B cell (primary cell): ENCODE measurements at regions not wholly inside any gene's neighbourhood (a gene's known extent, or its start where the extent isn't known, plus 50 kb on each side); places are given as distances from the start of the nearest gene placed in this dataset.

Source experiments
- ATAC-seq: fragments of 200-7000 bp; cut with Tn5 transposase; one replicate; pipeline ENCODE4 v1.10.0; 2021; ENCODE audit warnings: low read depth, mild to moderate bottlenecking, moderate number of reproducible peaks, moderate library complexity
- CTCF ChIA-PET: fragments of 350-600 bp; sonication (Branson Sonifier 250); formaldehyde crosslinking; loops from one replicate; lab custom pipeline; 2021; ENCODE audit warnings: antibody characterized with exemption, inconsistent platforms; lab: Charles Lee
- POLR2A ChIA-PET: fragments of 350-600 bp; sonication (Branson Sonifier 250); formaldehyde crosslinking; loops from one replicate; lab custom pipeline; 2021; ENCODE audit warnings: antibody characterized with exemption; lab: Charles Lee
- DNase-seq: peaks from one replicate; pipeline ENCODE4 v3.0.0; 2013
- H2AFZ ChIP-seq: 2 replicates; pipeline ENCODE4 v1.6.1; 2012; ENCODE audit warnings: mild to moderate bottlenecking, low read depth, low read length; ENCODE audit not compliant: insufficient read depth, poor library complexity, severe bottlenecking
- H3K27ac ChIP-seq, 2 donors: 1 replicate in 1 of 2; 2 replicates in 1 of 2; pipeline ENCODE4 v1.5.1; 2012 to 2013; ENCODE audit warnings: low read length in 2 of 2, mild to moderate bottlenecking in 2 of 2, moderate library complexity in 1 of 2
- H3K27me3 ChIP-seq, 4 experiments: fragments of 200-600 bp in 1 of 4; sonication (generic) in 1 of 4; replicated peaks in 1 of 4; 1 replicate in 2 of 4; 2 replicates in 2 of 4; pipeline versions ENCODE4 v1.6.1 to v1.7.0; 2013 to 2016; ENCODE audit warnings: low read length in 3 of 4, mild to moderate bottlenecking in 2 of 4, mixed read lengths in 1 of 4, moderate library complexity in 1 of 4; ENCODE audit not compliant: insufficient read depth in 4 of 4, control insufficient read depth in 3 of 4; ENCODE audit errors: control extremely low read depth in 1 of 4
- H3K36me3 ChIP-seq, 2 experiments: replicated peaks in 1 of 2; 1 replicate in 1 of 2; 2 replicates in 1 of 2; pipeline versions ENCODE4 v1.6.1 to v1.7.1; 2013; ENCODE audit warnings: low read length in 1 of 2; ENCODE audit not compliant: insufficient read depth in 2 of 2, control insufficient read depth in 1 of 2; ENCODE audit errors: control extremely low read depth in 1 of 2, extremely low read depth in 1 of 2
- H3K4me1 ChIP-seq, 2 donors: fragments of 200-600 bp in 1 of 2; sonication (generic) in 1 of 2; 1 replicate in 1 of 2; 2 replicates in 1 of 2; pipeline versions ENCODE4 v1.5.1 to v1.6.1; 2013 to 2017; ENCODE audit warnings: low read length in 2 of 2; ENCODE audit not compliant: control insufficient read depth in 2 of 2, insufficient read depth in 2 of 2
- H3K4me2 ChIP-seq: replicated peaks from 2 replicates; pipeline ENCODE3; 2012; ENCODE audit warnings: mild to moderate bottlenecking, low read depth, low read length; ENCODE audit not compliant: poor library complexity, severe bottlenecking
- H3K4me3 ChIP-seq, 5 experiments: fragments of 200-600 bp in 1 of 5; sonication (generic) in 1 of 5; 1 replicate in 3 of 5; 2 replicates in 2 of 5; pipeline versions ENCODE4 v1.5.1 to v1.7.0; 2011 to 2016; ENCODE audit warnings: low read length in 4 of 5, mild to moderate bottlenecking in 4 of 5, low read depth in 2 of 5, control low read depth in 1 of 5, moderate library complexity in 1 of 5; ENCODE audit not compliant: insufficient read depth in 1 of 5; ENCODE audit errors: control extremely low read depth in 1 of 5, extremely low read depth in 1 of 5
- H3K79me2 ChIP-seq: fragments of 200-600 bp; sonication (generic); one replicate; pipeline ENCODE4 v1.6.0; 2016; ENCODE audit warnings: low read length; ENCODE audit not compliant: control insufficient read depth, insufficient read depth
- H3K9ac ChIP-seq: fragments of 200-600 bp; sonication (generic); 2 replicates; pipeline ENCODE4 v1.6.1; 2017; ENCODE audit warnings: mild to moderate bottlenecking, low read length, moderate library complexity
- H3K9me3 ChIP-seq, 3 donors: one replicate each; pipeline versions ENCODE4 v1.6.1 to v1.7.1; 2013; ENCODE audit warnings: low read length in 2 of 3; ENCODE audit not compliant: control insufficient read depth in 2 of 3, insufficient read depth in 1 of 3; ENCODE audit errors: control extremely low read depth in 1 of 3
- H4K20me1 ChIP-seq: 2 replicates; pipeline ENCODE4 v1.6.0; 2012; ENCODE audit warnings: mild to moderate bottlenecking, low read length; ENCODE audit not compliant: insufficient read depth, control insufficient read depth, poor library complexity, severe bottlenecking
- H3K27ac Mint-ChIP-seq: one replicate; pipeline ENCODE4 v1.8.0; 2021; ENCODE audit warnings: mixed read lengths
- H3K27me3 Mint-ChIP-seq: one replicate; pipeline ENCODE4 v1.8.0; 2021; ENCODE audit warnings: mixed read lengths
- H3K4me1 Mint-ChIP-seq: one replicate; pipeline ENCODE4 v1.8.0; 2021; ENCODE audit warnings: mixed read lengths
- H3K4me3 Mint-ChIP-seq: one replicate; pipeline ENCODE4 v1.8.0; 2021; ENCODE audit warnings: mixed read lengths
- H3K9me3 Mint-ChIP-seq: one replicate; pipeline ENCODE4 v1.8.0; 2022; ENCODE audit warnings: mixed read lengths; ENCODE audit not compliant: insufficient read depth
- CTCF ChIP-seq: fragments of 200-600 bp; IDR thresholded peaks from one replicate; pipeline ENCODE4 v1.8.0; 2022; ENCODE audit warnings: antibody characterized with exemption, mild to moderate bottlenecking
- EZH2 ChIP-seq: IDR thresholded peaks from 2 replicates; pipeline ENCODE4 v1.6.1; 2012; ENCODE audit warnings: borderline replicate concordance, low read depth, mild to moderate bottlenecking, moderate library complexity, low read length; ENCODE audit not compliant: insufficient read depth, poor library complexity, severe bottlenecking
- WGBS: methylation state at CpG from one replicate; pipeline ENCODE4 v1.1.5; 2013; ENCODE audit warnings: missing lambda C conversion rate; ENCODE audit not compliant: insufficient coverage; 5-methylcytosine and 5-hydroxymethylcytosine counted together
- intact Hi-C: fragments of 100-400 bp; cut with micrococcal nuclease; formaldehyde crosslinking; loops from one replicate; pipeline ENCODE4 v1.10.0; 2022

GRCh38 chr2:166725927-166726924 is 162.1 kb upstream of the XIRP2 start:
- intact Hi-C loops, result no loop called here
- H4K20me1 ChIP-seq, result no peaks in the 10 kb centered on the region
- H3K4me1 Mint-ChIP-seq, result peaks cover 26% of the 10 kb centered on the region
- DNase-seq (no peak), ATAC-seq (no peak)
- POLR2A ChIA-PET, result no interaction called here
- H3K4me1 ChIP-seq, result peaks cover 11 to 16% of the 10 kb centered on the region in 2 donors
- peak overlapping the region; percentile 0 for H3K4me2 ChIP-seq
- H3K9ac ChIP-seq, result no peak overlapping the region
- no peak overlapping the region for H2AFZ ChIP-seq
- H3K27me3 Mint-ChIP-seq, result no peaks in the 10 kb centered on the region
- H3K27ac Mint-ChIP-seq, result peak overlapping the region; percentile 22
- H3K36me3 ChIP-seq, result no peaks in the 10 kb centered on the region
- no peak overlapping the region for H3K4me3 ChIP-seq
- TF ChIP-seq EZH2 (no peak), CTCF (no peak)
- H3K27ac ChIP-seq, result peak overlapping the region in 1 of 2 donors; percentile 7
- H3K9me3 ChIP-seq, result peaks cover 2 to 8% (median 4%) of the 10 kb centered on the region in 3 donors
- WGBS, result 10% methylated on average over 1 of the region's 2 CpGs
- peak overlapping the region; percentile 23 for H3K4me3 Mint-ChIP-seq
- H3K79me2 ChIP-seq, result no peaks in the 10 kb centered on the region
- CTCF ChIA-PET, result no interaction called here
- H3K27me3 ChIP-seq, result no peaks in the 10 kb centered on the region
- peaks cover 3% of the 10 kb centered on the region for H3K9me3 Mint-ChIP-seq

- Mint-ChIP-seq H3K27me3 (no peaks in the 10 kb centered on the region), H3K4me3 (no peak overlapping the region), H3K4me1 (no peaks in the 10 kb centered on the region), H3K9me3 (peaks cover 3% of the 10 kb centered on the region), H3K27ac (no peak overlapping the region)
- no peaks in the 10 kb centered on the region for H3K36me3 ChIP-seq
- H3K27ac ChIP-seq, result no peak overlapping the region
- no peaks in the 10 kb centered on the region for H3K4me1 ChIP-seq
- CTCF ChIA-PET, result no interaction called here
- no peak overlapping the region for H2AFZ ChIP-seq
- H3K27me3 ChIP-seq, result no peaks in the 10 kb centered on the region
- peaks cover 0 to 2% (median 0%) of the 10 kb centered on the region in 3 donors for H3K9me3 ChIP-seq
- intact Hi-C loops, result no loop called here
- no peak overlapping the region for H3K4me2 ChIP-seq
- no peak for ATAC-seq
- TF ChIP-seq CTCF, result no peak
- TF ChIP-seq EZH2, result no peak
- H3K9ac ChIP-seq, result no peak overlapping the region
- DNase-seq, result no peak
- H4K20me1 ChIP-seq, result no peaks in the 10 kb centered on the region
- H3K4me3 ChIP-seq, result no peak overlapping the region
- H3K79me2 ChIP-seq, result no peaks in the 10 kb centered on the region
- POLR2A ChIA-PET, result no interaction called here
These were observed 171.3 kb upstream of the XIRP2 start for GRCh38 chr2:166716968-166717367.
